Fibroblast of skin of abdomen (primary cell): ENCODE measurements at regions not wholly inside any gene's neighbourhood (a gene's known extent, or its start where the extent isn't known, plus 50 kb on each side); places are given as distances from the start of the nearest gene placed in this dataset.

ENCODE experiments used
- DNase-seq: peaks from one replicate; pipeline ENCODE4 v3.0.0-alpha.2; 2013

GRCh38 chr9:73459817-73460216, 308.2 kb downstream of the ANXA1 start:
- no peak for DNase-seq

GRCh38 chr9:73468716-73469115, 317.1 kb downstream of the ANXA1 start:
- no peak for DNase-seq

DNA sequence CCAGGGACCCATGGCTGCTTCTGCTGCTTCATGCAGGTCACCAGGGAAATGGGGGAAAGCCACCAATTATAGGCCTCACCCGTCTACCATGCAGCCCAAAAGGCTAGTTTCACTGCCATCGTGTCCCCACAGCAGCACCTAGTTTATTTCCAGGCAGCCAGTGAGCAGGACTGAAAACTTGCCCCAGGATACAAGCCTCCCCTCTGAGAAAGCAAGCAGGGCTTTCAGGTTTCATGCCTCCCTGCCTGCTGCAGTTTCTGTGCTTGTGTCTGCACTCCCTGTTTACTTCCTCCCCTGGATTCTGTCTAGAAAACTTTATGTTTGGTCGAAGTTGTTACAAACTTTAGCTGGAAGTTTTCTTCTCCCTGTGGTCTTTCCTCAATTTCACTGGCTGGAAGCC, 319.1 kb downstream of the ANXA1 start:
- no peak for DNase-seq

- no peak for DNase-seq
Observed at GRCh38 chr9:73474002-73474600, 322.4 kb downstream of the ANXA1 start.

- no peak for DNase-seq
Observed at GRCh38 chr9:73474625-73475024, 323.0 kb downstream of the ANXA1 start.

GRCh38 chr9:73494894-73495293, 343.2 kb downstream of the ANXA1 start:
- no peak for DNase-seq

GRCh38 chr9:73497796-73498195, 346.1 kb downstream of the ANXA1 start:
- no peak for DNase-seq

DNA sequence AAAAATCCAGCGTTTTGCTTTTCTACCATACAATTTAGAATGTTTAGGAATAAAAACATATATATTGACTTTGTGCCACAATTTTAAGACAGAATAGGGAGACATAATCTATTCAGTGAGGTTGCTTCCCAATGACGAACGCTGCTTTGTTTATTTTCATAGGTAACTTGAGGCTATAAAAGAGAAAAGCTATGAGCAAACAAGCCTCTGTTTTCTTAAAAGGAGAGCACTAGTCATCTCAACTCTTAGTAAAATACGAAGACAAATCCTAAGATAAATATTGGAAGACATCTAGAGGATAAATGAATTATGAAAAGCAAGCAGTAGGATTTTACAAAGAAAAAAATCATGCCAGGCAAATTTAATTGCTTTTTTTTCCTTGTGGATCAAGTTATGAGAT, 363.6 kb downstream of the ANXA1 start:
- DNase-seq = no peak

GRCh38 chr9:73523391-73523790, 371.7 kb downstream of the ANXA1 start:
- DNase-seq = no peak

- DNase-seq = no peak
Observed at GRCh38 chr9:73525350-73525749, 373.7 kb downstream of the ANXA1 start.

DNA sequence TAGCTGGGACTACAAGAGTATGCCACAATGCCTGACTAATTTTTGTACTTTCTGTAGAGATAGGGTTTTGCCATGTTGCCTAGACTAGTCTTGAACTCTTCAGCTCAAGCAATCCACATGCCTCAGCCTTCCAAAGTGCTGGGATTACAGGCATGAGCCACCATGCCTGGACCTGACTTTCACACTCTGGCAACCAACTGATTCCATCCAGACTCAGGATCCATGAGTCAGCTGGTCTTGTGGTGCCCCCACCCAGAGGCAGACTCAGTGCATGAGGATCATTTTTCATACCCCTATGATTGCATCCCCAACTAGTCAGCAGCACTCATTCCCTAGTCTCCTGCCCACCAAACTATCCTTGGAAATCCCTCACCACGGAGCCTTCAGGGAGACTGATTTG, 375.9 kb downstream of the ANXA1 start:
- no peak for DNase-seq

DNA sequence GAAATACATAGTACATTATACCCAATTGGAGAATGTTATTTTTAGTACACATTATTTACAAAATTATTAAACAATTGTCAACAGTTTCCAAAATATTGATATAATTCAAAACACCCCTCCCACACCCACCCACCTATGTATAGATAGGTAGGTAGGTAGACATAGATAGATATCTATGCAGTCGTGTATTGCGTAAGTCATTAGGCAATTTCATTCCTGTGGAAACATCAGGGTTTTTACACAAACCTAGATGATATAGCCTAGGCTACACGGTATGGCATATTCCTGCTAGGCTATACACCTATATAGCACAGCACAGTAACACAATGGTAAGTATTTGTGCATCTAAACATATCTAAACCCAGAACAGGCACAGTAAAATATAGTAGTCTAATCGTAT, 377.3 kb downstream of the ANXA1 start:
- no peak for DNase-seq

DNA sequence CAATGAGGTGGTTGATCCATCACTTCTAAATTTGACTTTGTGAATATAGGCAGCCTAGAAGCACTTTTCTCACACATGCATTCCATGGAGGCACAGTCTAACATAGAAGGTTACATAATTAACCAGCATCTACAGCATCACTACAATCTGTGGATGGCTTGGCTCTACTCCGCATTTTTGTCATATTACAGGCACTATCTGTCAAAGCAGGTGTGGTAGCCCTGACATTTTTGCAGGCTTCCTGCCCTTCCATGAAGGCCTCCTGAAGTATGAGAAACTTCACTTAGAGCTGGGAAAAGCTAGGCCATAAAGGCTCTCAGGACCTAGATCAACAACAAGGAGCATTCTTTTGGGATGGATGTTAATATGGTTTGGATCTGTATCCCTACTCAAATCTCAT, 378.0 kb downstream of the ANXA1 start:
- no peak for DNase-seq

DNA sequence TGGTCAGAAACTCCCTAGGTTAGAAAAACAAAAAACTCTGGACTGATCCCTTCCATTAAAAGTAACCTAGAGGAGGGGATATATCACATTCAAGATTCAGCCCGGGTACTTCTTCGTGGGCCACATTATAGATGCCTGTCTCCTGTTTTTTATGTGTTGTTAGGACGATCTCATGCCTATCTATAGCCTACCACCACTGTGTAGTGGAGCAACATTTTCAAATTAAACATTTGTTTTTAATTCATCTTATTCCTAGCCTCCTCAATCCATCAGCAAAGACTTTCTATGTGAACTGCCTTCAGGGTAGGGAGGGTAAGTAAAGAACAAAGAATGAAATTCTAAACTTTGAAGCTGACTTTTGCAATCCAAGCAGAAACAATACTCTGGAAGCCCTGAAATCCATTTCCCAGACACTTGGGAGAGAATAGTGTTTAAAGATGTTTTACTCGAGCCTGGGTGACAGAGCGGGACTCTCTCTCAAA, 379.4 kb downstream of the ANXA1 start:
- no peak for DNase-seq

DNA sequence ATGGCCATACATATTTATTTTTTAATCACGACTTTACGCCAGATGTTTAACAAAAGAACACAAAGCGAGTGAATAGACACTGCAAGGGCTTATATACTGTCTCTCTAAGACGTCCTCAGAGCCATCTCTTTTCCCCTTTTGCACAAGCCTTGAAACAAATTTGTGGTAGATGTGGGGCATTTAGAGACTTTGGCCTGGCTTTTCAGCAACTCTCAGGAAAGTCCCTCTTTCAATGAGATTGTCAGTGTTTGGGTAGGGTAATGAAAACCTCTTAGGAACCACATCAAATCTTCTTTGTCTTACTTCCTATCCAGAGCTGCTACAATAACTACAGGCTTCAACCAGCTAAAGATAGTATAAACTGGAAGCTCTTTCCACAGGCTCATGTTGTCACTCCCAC, 380.0 kb downstream of the ANXA1 start:
- DNase-seq = no peak

- no peak for DNase-seq
Observed at GRCh38 chr9:73532985-73533384, 381.3 kb downstream of the ANXA1 start.

- no peak for DNase-seq
Observed at GRCh38 chr9:73536403-73536802, 384.7 kb downstream of the ANXA1 start.

DNA sequence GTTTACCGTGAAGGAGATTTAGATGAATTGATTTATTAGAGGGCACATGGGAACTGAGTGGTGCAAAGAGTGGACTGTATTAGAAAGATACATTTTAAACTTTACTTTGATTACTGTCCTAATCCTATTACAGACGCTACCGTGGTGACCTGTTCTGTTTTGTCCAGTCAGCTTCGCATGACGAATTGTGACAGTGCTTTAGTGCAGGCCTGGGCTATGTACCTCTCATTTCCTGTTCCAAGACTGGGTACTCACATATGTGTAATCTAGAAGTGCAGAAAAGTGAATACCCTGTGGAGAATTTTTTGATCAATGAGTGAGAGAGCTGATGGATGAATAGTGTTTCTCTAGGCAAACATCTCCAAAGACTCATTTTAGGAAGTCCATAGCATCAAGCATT, 385.9 kb downstream of the ANXA1 start:
- DNase-seq = no peak

- no peak for DNase-seq
Observed at GRCh38 chr9:73539881-73540390, 388.3 kb downstream of the ANXA1 start.

GRCh38 chr9:73541923-73542322, 390.3 kb downstream of the ANXA1 start:
- no peak for DNase-seq

GRCh38 chr9:73543727-73544126, 392.1 kb downstream of the ANXA1 start:
- no peak for DNase-seq

GRCh38 chr9:73548201-73548600, 396.5 kb downstream of the ANXA1 start:
- no peak for DNase-seq

GRCh38 chr9:73549991-73550390, 398.3 kb downstream of the ANXA1 start:
- DNase-seq = no peak

DNA sequence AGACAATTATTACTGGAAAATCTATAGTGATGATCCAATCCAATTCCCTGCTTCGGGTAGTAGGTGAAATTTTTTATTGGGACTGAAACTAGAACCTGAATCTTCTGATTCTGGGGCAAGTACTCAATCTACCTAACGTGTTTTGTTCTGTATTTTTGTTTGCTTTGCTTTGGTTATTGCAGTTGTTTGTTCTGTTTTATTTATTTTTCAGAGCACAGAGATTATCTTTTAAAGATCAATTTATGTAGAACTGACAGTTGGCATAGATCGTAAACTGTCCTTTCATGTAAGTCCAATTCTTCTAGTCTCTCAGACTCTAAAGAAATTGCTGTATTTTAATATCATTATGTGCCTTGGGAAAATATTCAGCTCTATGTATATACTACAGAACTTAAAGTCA, 401.6 kb downstream of the ANXA1 start:
- no peak for DNase-seq

DNA sequence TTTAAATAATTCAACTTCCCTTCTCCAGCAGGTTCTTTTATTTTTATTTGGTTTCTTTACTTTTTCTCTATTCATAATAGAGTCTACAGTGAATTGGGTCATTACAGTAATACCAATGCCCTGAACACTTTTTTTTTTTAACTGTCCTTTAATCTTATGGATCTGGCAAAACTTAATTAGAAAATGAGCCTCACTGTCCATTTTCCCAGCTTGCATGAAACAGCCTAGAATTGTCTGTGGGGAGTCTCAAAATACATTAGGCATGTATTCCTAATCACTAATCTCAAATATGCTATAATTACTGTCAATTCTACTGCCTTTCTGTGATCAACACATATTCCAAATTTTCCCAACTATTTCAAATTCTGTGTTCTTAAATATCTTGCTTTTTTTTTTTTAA, 406.8 kb downstream of the ANXA1 start:
- DNase-seq = no peak
